ENCODE measurements at regions not wholly inside any gene's neighbourhood (a gene's known extent, or its start where the extent isn't known, plus 50 kb on each side); places are given as distances from the start of the nearest gene placed in this dataset.

DNA sequence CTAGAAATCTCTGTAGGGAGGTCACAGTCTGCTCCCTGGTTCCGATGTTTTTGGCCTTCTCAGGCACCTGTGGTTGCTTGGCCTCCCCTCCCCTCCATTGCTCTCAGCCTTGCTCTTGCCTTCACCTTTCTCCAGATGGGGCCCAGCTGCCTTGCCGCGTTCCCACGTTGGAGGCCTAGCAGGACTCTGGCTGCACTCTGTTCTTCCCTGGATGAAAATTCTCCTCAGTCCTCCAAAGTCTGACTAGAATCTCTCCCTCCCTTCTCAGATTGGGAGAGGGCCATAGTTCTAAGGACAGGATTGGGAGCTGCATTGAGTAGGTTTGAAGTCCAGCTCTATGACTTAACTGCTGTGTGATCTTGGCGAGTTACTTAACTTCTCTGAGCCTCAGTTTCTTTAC, 213.7 kb upstream of the HABP2 start:
- TF ChIP-seq, protein P1, sequence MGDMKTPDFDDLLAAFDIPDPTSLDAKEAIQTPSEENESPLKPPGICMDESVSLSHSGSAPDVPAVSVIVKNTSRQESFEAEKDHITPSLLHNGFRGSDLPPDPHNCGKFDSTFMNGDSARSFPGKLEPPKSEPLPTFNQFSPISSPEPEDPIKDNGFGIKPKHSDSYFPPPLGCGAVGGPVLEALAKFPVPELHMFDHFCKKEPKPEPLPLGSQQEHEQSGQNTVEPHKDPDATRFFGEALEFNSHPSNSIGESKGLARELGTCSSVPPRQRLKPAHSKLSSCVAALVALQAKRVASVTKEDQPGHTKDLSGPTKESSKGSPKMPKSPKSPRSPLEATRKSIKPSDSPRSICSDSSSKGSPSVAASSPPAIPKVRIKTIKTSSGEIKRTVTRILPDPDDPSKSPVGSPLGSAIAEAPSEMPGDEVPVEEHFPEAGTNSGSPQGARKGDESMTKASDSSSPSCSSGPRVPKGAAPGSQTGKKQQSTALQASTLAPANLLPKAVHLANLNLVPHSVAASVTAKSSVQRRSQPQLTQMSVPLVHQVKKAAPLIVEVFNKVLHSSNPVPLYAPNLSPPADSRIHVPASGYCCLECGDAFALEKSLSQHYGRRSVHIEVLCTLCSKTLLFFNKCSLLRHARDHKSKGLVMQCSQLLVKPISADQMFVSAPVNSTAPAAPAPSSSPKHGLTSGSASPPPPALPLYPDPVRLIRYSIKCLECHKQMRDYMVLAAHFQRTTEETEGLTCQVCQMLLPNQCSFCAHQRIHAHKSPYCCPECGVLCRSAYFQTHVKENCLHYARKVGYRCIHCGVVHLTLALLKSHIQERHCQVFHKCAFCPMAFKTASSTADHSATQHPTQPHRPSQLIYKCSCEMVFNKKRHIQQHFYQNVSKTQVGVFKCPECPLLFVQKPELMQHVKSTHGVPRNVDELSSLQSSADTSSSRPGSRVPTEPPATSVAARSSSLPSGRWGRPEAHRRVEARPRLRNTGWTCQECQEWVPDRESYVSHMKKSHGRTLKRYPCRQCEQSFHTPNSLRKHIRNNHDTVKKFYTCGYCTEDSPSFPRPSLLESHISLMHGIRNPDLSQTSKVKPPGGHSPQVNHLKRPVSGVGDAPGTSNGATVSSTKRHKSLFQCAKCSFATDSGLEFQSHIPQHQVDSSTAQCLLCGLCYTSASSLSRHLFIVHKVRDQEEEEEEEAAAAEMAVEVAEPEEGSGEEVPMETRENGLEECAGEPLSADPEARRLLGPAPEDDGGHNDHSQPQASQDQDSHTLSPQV (IDR thresholded peaks at IDR 0.05), result no peak
- TF ChIP-seq BACH1 (tag; IDR thresholded peaks at IDR 0.05), result no peak

All from K562 (cell line).